Left renal pelvis (tissue), 4 donors: ENCODE measurements at regions not wholly inside any gene's neighbourhood (a gene's known extent, or its start where the extent isn't known, plus 50 kb on each side); places are given as distances from the start of the nearest gene placed in this dataset.
"Not testable (repeated sequence)": the region's sequence is repeated elsewhere in the genome, so short reads cannot be mapped to it uniquely, and the experiment has no call there.

Experiments used
- DNase-seq, 4 donors: peaks; one replicate each; pipeline ENCODE4 v3.0.0-alpha.2; 2013; ENCODE audit warnings: low read depth in 4 of 4, low spot score in 3 of 4

DNA sequence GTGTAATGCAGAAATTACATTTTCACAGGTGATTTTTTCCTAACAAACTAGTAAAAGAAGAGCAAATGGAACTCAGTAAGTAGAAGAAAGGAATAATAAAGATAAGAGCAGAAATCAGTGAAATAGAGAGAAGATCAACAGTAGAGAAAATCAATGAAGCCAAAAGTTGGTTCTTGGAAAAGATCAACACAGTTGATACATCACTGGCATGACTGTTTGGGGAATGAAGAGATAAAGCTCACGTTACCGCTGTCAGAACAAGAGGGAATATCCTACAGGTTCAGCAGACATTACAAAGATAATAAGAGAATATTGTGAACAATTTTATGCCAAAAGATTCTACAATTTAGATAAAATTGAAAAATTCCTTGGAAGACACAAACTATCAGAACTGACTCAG lies 146.4 kb downstream of the ACTR3B start:
- DNase-seq = no peak

DNA sequence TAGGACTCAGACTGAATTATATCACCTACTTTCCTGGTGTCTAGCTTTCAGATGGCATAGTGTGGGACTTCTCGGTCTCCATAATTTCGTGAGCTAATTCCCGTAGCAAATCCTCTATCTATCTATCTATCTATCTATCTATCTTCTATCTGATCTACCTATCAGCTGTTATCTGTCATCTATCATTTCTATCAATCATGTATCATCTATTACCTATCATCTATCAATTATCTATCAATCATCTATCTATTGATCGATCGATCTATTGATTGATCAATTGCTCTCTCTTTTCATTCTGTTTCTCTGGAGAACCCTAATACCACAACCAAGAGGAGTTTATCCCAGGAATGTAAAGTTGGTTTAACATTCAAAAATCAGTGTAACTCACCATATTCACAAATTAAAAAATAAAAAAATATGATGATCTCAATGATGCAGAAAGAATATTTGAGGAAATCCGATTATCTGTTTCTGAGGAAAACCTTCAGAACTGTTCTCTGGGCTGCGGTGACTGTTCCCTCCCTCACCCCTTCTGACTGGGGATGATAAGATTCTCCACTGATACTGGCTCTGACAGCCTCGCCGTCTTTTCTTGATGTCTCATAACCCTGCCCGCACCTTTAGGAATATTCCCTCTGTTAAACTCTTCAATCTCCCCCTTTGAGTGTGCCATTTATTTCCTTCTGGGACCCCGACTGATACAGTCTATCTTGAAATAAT lies 147.7 kb downstream of the ACTR3B start:
- DNase-seq = no peak

DNA sequence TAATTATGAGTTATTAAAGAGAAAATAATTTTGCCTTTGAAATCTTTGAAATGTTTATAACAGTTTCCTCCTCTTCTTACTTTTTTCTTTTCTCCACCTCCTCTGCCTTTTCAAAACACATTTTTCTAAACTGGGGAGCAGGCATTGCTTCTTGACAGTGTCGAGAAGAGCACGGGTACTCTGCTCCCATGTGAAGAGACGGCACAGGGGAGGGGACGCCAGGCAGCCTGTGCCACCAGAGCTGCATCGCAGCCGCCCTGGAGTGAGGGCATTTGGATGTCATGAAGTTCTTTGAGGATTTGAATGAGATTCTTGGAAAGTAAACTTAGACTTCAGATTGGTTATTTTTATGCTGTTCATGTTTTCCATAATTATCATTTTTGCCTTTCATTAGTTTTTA lies 149.7 kb downstream of the ACTR3B start:
- no peak for DNase-seq

DNA sequence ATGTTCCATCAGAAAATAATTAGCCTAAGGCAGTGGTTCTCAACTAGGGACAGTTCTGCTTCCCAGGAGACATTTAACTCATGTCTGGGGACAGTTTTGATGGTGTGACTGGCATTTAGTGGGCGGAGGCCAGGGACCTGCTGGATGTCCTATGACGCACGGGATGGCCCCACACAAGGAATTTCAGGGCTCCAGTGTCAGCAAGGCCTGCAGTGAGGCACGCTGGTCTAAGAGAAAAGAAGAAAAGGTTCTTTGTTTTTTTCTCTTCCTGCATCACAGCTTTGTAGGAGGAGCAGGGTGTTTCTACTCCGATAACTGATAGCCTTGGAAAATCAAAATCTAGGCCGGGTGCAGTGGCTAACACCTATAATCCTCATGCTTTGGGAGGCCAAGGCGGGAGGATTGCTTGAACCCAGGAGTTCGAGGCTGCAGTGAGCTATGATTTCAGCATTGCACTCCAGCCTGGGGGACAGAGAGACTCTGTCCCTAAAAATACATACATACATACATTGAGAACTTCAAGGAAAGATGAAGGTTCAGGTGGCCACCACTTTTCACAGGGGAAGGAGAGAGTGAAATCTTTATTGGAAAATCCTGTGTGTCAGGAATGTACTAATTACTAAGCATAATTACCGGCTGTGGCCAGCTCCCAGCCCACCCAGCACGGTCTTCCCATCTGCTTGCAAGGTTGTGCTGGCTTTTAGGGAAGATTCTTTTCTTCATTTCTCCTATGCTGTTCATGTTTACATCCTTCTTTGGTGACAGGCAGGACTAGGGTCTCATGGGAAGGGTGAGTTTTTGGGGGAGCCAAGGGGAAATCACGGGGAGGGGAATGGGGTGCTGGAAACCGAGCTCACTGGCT lies 150.4 kb downstream of the ACTR3B start:
- no peak for DNase-seq

DNA sequence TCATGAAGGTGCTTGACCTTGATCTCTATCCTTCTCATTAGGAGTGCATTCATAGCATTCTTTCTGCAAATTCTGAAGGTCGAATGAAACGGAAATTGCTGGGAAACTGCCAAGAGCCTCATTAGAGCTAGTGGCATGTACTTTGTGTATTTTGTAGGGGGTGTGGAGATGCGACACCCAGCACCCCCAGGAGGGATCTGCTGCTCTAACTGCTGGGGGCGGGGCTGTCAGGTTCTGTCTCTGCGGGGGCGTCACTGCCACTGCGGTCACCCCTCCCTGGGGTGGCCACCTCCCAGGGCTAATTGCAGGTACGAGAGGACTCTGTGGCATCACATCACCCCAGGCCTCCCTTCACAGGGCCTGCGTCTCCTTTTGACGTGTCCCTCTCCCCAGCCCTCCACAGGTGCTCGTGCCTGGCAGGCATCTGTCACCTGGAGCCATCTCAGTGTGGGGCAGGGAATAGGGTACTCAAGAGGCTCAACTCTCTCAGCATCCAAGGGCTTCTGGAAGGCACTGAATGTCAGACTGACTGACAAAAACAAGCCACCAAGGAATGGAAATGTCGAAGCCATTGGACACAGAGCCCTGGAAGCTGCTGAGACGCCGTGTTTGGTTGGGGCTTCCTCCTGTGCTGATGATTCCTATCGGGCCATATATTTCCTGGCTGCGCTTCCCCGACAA lies 151.1 kb downstream of the ACTR3B start:
- DNase-seq = no peak

DNA sequence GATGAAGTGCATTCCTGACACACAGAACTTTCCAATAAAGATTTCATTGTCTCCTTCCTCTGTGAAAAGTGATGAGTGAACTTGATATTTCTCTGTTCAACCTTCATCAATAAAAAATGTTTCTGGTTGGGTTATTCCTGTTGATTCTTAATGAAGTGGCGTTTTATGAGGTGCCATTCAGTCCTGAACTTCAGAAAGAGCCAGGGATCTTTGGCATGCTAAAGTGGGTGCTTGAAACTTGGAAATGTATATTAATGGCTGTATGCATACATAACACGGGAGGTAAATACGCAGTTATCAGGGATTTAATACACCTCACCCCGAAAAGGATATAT lies 151.6 kb downstream of the ACTR3B start:
- DNase-seq = no peak

DNA sequence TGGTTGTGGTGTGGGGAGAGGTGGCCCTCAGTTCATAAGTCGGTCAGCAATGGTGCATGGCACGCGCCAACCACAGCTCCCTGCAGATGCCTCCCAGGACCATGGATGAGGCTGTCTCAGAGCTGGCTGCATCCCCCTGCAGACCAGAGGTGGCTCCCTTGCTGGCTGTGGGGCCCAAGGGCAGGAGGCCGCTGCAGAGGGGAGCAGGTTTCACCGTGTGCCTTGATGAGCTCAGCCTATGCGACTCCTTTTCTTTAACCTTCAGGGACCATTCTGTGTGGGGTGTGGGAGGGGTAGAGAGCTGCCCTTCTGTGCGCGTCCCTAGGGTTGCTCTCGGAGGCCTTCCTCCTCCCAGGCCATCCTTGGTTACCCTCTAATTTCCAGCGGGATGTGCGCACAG lies 152.4 kb downstream of the ACTR3B start:
- no peak for DNase-seq

DNA sequence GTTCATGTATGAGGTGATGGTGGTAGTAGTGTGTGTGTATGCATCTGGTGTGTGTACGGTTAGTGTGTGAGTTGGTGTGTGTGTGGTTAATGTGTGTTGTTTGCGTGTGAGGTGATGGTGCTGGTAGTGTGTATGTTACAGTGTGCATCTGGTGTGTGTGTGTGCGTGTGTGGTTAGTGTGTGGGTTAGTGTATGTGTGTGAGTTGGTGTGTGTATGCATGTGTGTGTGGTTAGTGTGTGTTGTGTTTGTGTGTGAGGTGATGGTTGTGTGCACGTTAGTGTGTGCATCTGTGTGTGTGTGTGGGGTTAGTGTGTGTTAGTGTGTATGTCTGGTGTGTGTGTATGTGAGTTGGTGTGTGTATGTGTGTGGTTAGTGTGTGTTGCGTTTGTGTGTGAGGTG lies 153.0 kb downstream of the ACTR3B start:
- DNase-seq = no peak

DNA sequence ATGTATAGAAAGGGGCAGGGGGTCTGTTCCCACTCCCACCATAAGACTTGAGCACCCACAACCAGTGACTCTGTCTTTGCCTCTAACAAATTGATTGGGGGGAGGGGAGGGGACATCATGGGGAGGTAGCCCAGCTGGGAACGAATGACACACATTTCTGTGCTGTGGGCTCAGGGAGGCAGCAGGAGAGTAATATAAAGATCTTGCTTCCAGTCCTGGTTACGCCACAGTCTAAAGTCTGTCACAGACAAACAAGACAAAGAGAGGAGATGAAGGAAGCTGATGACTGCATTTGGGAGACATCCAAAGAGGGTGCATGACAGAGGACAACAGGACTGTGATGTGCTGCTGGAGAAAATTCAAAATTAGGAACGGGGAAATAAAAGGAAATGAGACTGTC lies 153.9 kb downstream of the ACTR3B start:
- no peak for DNase-seq

DNA sequence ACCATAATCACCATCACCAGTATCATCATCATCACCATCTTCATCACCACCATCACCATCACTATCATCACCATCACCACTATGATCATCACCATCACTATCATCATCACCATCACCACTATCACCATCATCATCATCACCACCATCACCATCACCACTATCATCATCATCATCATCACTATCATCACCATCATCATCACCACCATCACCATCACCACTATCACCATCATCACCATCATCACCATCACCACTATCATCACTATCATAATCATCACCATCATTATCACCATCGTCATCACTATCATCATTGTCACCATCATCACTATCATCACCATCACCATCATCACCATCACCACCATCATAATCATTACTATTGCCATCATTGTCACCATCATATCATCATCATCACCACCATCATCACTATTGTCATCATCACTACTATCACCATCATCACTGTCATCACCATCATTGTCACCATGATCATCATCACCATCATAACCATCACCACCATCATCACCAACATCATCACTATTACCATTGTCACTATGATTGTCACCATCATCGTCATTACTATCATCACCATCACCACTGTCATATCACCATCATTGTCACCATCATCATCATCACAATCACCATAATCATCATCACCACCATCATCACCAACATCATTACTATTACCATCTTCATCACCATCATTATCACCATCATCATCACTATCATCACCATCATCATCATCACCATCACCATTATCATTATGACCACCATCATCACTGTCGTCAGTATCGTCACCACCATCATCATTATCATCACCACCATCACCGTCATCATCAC lies 154.7 kb downstream of the ACTR3B start:
- no peak for DNase-seq

DNA sequence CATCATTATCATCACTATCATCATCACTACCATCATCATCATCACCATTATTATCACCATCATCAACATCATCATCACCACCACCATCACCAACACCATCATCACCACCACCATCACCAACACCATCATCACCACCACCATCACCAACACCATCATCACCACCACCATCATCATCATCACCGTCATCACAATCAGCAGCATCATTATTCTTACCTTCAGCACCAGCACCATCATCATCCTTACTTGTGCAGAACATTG lies 155.2 kb downstream of the ACTR3B start:
- not testable (repeated sequence) for DNase-seq

DNA sequence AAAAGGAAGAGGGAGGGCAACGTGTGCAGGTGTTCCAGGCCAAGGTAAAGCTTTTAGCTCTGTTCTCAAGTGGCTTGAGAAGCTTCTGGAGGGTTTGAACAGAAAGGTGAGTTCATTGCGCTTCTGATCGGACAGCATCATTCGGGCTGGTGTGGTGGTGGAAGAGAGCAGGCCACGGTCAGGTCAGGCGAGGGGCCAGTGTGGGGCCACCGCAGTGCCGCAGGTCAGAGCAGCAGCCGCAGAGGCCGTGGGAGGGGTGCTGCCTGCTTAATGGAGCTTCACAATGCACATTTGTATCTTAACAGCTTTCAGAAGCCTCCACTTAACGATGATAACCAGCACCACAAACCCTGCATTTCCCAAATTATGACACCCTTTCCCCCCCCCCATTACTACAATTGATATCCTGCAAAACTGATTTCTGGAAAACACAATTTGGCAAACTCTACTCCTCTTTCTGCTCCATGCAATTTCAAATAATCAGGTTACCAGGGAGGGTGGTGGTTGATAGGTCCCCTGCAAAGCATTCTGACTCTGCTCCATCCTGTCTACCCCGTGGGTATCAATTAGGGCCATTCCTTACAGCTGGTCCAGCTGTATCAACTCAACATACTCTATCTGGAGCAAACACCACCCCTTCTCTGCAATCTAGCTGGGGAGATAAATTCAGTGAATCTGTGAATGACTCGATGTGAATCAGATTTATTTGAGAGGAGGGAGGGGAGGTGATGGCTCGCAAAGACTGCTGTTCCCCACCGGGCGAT lies 162.9 kb downstream of the ACTR3B start:
- DNase-seq = no peak

DNA sequence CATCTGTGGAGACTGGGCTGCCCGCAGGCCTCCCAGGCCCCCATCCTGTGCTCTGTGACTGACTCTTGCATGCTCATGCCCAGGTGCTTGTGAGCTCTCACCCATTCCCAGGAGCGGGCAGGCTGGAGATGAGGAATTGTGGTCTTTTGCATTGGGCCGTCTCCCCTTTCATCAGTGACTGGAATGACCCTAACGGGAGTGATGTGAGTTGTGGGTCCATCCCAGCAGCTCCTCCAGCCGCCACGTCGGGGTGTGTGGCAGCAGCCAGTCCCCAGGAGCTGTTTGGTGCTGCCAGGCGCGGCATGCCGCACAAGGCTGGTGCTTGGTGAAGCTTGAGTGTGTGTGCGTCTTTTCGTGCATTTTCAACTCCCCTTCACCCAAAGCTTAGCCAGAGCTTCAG lies 164.2 kb downstream of the ACTR3B start:
- DNase-seq = no peak

DNA sequence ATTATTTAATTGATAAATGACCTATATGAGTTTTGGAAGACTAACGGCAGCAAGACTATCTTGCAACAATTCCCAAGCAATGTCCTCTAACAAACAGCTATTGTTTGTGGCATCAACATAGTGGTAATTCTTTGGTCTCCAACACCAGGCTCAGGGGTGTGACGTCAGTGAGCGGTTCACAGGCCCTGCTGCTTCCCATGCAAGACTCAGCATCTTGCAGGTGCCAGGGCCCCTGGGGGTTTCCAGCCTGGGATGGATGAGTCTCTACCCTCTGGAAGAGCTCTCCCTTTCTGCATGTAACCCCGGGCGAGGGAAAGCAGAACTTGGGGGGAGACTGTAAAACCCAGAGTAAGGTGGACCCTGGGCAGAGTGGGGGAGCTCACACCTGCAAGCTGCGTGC lies 164.7 kb downstream of the ACTR3B start:
- DNase-seq = no peak

DNA sequence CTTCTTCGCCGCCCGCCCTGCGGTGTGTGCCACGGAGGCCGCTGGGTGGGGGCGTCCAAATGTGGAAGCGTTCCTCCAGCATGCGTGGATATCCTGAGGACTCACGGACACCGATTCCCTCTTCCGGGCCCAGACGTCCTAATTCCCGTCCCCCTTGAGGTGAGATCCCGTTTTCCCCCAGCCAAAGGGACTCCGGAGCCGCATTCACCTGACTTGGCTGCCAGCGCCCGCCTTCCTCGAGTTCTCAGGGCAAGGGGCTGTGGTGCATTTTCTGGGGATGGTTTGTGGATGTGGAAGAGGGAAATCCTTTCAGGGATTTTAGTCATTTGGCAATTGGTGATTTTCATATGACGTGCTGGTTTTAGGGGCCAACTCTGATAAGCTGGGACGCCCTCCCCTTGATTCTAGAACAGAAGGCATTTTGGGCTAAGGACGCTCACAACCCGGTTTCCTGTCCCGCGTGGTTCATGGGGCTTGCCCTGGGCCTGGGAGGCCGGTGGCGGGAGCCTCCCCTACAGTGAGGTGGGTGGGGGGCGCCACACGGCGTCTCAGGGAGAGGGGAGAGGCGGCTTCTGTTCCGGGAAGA lies 165.4 kb downstream of the ACTR3B start:
- DNase-seq = no peak

DNA sequence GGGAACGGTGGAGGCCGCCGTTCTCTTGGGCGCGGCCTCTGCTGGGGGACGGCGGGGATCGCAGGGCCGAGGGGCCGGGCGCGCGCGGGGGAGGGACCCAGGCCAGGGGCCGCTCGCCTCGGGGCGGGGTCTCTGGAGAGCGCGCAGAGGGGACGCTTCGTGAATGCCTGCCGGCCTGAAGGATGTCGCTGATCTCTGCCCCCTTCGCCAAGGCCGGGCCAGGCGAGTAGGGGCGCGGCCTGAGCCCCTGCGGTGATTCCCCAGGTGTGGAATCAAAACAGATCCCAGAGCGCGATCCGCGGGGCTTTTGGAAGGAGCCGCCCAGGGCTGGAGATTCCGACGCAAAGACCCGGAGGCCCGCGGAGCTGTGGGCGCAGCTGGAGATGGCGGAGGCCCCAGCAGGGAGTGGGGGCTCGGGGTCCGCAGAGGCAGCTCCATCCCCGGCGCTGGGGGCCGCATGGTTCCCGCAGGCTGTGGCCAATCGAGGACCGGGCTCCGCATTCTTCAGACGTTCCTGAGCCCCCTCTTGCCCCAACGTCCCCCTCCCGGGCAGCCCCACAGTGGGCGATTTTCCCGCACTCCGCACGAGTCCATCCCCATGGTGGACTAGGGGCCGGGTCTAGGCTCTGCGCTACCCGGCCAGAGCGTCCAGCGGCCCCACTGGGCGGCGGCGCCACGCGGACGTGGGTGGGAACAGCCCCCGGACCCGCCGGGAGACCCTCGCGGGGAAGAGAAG lies 166.0 kb downstream of the ACTR3B start:
- no peak for DNase-seq

DNA sequence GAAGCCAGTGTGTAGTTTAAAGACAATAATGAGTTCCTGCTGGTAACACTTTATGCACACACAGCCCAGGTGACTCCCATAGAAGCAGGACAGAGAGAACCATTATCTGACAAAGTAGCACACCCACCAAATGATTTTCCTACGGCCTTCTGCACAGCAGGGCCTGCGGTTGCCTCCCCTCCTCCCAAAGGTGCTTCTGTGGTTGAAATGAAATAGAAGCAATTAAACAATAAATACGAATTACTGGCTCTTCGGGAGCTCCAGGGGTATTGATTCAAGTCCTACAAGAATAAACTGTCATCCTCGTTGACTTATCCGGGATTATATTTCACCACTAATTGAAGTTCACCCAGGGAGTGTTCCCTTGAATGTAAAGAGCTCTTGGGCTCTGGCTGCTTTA lies 172.1 kb downstream of the ACTR3B start:
- no peak for DNase-seq

DNA sequence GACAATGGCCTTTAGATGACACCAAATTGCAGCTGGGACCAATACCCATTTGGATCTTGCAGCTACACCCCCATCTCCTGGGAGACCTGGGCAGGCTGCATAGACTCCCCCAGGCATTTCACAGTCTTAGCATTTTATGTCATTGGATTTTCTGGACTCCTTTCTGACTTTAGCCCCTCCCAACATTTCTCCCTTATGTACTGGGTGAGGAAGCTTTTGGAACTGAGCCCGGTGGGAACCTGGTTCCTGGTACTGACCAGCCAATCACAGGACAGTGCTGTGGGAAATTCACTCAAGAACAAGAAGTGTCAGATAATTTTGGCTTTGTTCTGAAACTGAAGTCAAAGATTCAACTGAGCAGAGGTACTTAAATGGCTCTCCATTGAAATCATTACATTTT lies 177.7 kb downstream of the ACTR3B start:
- no peak for DNase-seq

DNA sequence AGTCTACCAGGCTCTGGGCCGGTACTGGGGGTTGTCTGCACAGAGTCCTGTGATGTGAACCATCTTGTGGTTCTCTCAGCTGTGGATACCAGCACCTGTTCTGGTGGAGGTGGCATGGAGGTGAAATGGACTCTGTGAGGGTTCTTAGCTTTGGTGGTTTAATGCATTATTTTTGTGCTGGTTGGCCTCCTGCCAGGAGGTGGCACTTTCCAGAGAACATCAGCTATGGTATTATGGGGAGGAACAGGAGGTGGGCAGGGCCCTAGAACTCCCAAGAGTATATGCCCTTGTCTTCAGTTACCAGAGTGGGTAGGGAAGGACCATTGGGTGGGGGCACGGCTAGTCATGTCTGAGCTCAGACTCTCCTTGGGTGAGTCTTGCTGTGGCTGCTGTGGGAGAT lies 187.1 kb downstream of the ACTR3B start:
- DNase-seq = not testable (repeated sequence)
